22Rv1 (cell line): ENCODE measurements at regions not wholly inside any gene's neighbourhood (a gene's known extent, or its start where the extent isn't known, plus 50 kb on each side); places are given as distances from the start of the nearest gene placed in this dataset.

ENCODE experiments used
- CTCF ChIP-seq: fragments of 450-650 bp; IDR thresholded peaks from 2 replicates; pipeline ENCODE4 v1.5.1; 2017; ENCODE audit warnings: mild to moderate bottlenecking
- ZFX ChIP-seq: fragments of 450-650 bp; IDR thresholded peaks from 2 replicates; pipeline ENCODE4 v1.6.1; 2017; ENCODE audit warnings: antibody characterized with exemption, borderline replicate concordance

- TF ChIP-seq CTCF (no peak), ZFX (no peak)
Observed at GRCh38 chr20:43375591-43375990, 82.1 kb upstream of the SRSF6 start.
